Immature natural killer cell (primary cell): ENCODE measurements at regions not wholly inside any gene's neighbourhood (a gene's known extent, or its start where the extent isn't known, plus 50 kb on each side); places are given as distances from the start of the nearest gene placed in this dataset.
"Not testable (repeated sequence)": the region's sequence is repeated elsewhere in the genome, so short reads cannot be mapped to it uniquely, and the experiment has no call there.

Source experiments
- DNase-seq, 3 donors: peaks; one replicate each; pipeline ENCODE4 v3.0.0; 2022; ENCODE audit warnings: mixed read lengths in 1 of 3
- H3K27ac Mint-ChIP-seq, 6 donors: one replicate each; pipeline ENCODE4 v1.8.0; 2020; ENCODE audit warnings: mixed read lengths in 6 of 6, mild to moderate bottlenecking in 5 of 6, inconsistent platforms in 4 of 6, moderate library complexity in 3 of 6
- H3K27me3 Mint-ChIP-seq, 3 donors: one replicate each; pipeline ENCODE4 v1.8.0; 2020 to 2021; ENCODE audit warnings: low read depth in 3 of 3, mild to moderate bottlenecking in 3 of 3, mixed read lengths in 3 of 3, moderate library complexity in 3 of 3, inconsistent platforms in 1 of 3
- H3K36me3 Mint-ChIP-seq, 3 donors: one replicate each; pipeline ENCODE4 v1.8.0; 2020; ENCODE audit warnings: mixed read lengths in 3 of 3, inconsistent platforms in 2 of 3, mild to moderate bottlenecking in 2 of 3
- H3K4me1 Mint-ChIP-seq, 2 donors: one replicate each; pipeline ENCODE4 v1.8.0; 2020; ENCODE audit warnings: inconsistent platforms in 2 of 2, mild to moderate bottlenecking in 2 of 2, mixed read lengths in 2 of 2, moderate library complexity in 1 of 2
- H3K4me3 Mint-ChIP-seq, 5 donors: one replicate each; pipeline ENCODE4 v1.8.0; 2020; ENCODE audit warnings: mild to moderate bottlenecking in 5 of 5, mixed read lengths in 5 of 5, inconsistent platforms in 3 of 5, moderate library complexity in 3 of 5
- H3K9me3 Mint-ChIP-seq, 6 donors: one replicate each; pipeline ENCODE4 v1.8.0; 2020; ENCODE audit warnings: mild to moderate bottlenecking in 6 of 6, mixed read lengths in 6 of 6, inconsistent platforms in 4 of 6, moderate library complexity in 3 of 6

DNA sequence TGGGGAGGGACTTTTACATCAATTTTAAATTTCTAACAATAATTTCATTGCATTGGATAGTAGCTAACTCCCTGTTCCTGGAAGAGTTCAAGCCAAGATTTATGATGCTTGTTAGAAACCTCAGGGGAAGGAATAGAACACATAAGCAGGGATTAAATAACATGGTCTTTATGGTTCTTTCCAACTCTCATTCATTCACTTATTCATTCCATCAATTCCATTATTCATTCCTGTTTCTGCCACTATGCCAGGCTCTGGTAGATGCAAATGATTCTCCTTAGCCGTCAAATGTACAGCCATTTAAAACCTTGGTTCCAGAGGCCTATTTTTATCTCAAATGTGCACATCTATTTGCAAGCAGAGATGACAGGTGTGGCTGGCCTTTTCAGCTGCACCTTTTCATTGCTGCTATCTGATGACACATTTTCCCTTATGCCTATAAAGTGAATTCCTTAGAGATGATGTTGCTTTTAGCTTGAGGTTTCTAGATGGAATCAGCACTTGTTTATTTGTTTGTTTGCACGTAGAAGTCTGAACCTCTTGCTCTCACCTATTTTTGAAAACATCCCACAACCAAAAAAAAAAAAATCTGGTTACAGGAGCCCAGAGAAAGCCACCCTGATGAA, 205.7 kb upstream of the IGFBP3 start:
- H3K27ac Mint-ChIP-seq, result no peak overlapping the region
- H3K36me3 Mint-ChIP-seq, result no peaks in the 10 kb centered on the region
- no peak for DNase-seq
- H3K9me3 Mint-ChIP-seq, result peaks cover 0 to 6% (median 0%) of the 10 kb centered on the region in 6 donors
- no peaks in the 10 kb centered on the region for H3K4me1 Mint-ChIP-seq
- H3K4me3 Mint-ChIP-seq, result no peak overlapping the region
- H3K27me3 Mint-ChIP-seq, result peaks cover 0 to 3% (median 2%) of the 10 kb centered on the region in 3 donors

GRCh38 chr7:46123756-46124343, 202.8 kb upstream of the IGFBP3 start:
- no peak for DNase-seq
- Mint-ChIP-seq H3K36me3 (no peaks in the 10 kb centered on the region), H3K27ac (no peak overlapping the region)

DNA sequence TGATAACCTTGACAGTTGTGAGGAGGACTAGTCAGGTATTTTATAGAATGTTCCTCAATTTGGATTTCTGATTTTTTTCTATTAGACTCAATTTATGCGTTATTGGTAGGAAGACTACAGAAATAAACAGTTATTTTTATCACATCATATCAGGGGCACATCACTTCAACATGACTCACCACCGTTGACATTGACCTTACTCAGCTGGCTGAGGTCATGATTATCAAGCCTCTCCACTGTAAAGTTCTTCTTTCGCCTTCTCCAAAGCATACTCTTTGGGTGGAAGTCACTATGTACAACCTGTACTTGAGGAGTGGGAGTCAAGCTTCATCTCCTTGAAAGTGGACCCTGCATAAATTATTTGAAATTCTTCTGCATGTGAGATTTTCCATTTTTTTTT, 194.3 kb upstream of the IGFBP3 start:
- H3K4me1 Mint-ChIP-seq, result no peaks in the 10 kb centered on the region
- no peak for DNase-seq
- H3K27ac Mint-ChIP-seq, result no peak overlapping the region
- no peak overlapping the region for H3K4me3 Mint-ChIP-seq
- H3K9me3 Mint-ChIP-seq, result peaks cover 0 to 11% (median 1%) of the 10 kb centered on the region in 6 donors
- no peaks in the 10 kb centered on the region for H3K36me3 Mint-ChIP-seq
- H3K27me3 Mint-ChIP-seq, result peaks cover 3 to 4% (median 3%) of the 10 kb centered on the region in 3 donors

More at GRCh38 chr7:46123756-46124343, 202.8 kb upstream of the IGFBP3 start:
- Mint-ChIP-seq H3K4me1 (no peaks in the 10 kb centered on the region), H3K4me3 (no peak overlapping the region), H3K27me3 (peaks cover 0 to 3% (median 0%) of the 10 kb centered on the region in 3 donors), H3K9me3 (peaks cover 0 to 7% (median 0%) of the 10 kb centered on the region in 6 donors)

GRCh38 chr7:46109437-46109836, 188.4 kb upstream of the IGFBP3 start:
- Mint-ChIP-seq H3K9me3 (peaks cover 0 to 4% (median 2%) of the 10 kb centered on the region in 6 donors), H3K27ac (no peak overlapping the region), H3K36me3 (no peaks in the 10 kb centered on the region), H3K4me3 (no peak overlapping the region), H3K27me3 (peaks cover 3 to 4% (median 3%) of the 10 kb centered on the region in 3 donors), H3K4me1 (no peaks in the 10 kb centered on the region)
- no peak for DNase-seq

- Mint-ChIP-seq H3K4me1 (no peaks in the 10 kb centered on the region), H3K4me3 (no peak overlapping the region), H3K36me3 (no peaks in the 10 kb centered on the region), H3K27me3 (peaks cover 3 to 4% (median 3%) of the 10 kb centered on the region in 3 donors), H3K9me3 (peaks cover 0 to 4% (median 2%) of the 10 kb centered on the region in 6 donors), H3K27ac (no peak overlapping the region)
- DNase-seq, result no peak
Measured at GRCh38 chr7:46108272-46108671, 187.2 kb upstream of the IGFBP3 start.

- no peaks in the 10 kb centered on the region for H3K36me3 Mint-ChIP-seq
- peaks cover 3 to 4% (median 3%) of the 10 kb centered on the region in 3 donors for H3K27me3 Mint-ChIP-seq
- peaks cover 0 to 4% (median 2%) of the 10 kb centered on the region in 6 donors for H3K9me3 Mint-ChIP-seq
- no peak overlapping the region for H3K4me3 Mint-ChIP-seq
- H3K27ac Mint-ChIP-seq, result no peak overlapping the region
- no peaks in the 10 kb centered on the region for H3K4me1 Mint-ChIP-seq
- DNase-seq, result no peak
Measured at GRCh38 chr7:46107610-46108217, 186.6 kb upstream of the IGFBP3 start.

- peaks cover 0 to 3% (median 0%) of the 10 kb centered on the region in 3 donors for H3K27me3 Mint-ChIP-seq
- H3K9me3 Mint-ChIP-seq, result peaks cover 0 to 4% (median 0%) of the 10 kb centered on the region in 6 donors
- H3K4me3 Mint-ChIP-seq, result no peak overlapping the region
- no peaks in the 10 kb centered on the region for H3K36me3 Mint-ChIP-seq
- no peak overlapping the region for H3K27ac Mint-ChIP-seq
- no peak for DNase-seq
- H3K4me1 Mint-ChIP-seq, result no peaks in the 10 kb centered on the region
Measured at GRCh38 chr7:46100521-46100920, 179.4 kb upstream of the IGFBP3 start.

DNA sequence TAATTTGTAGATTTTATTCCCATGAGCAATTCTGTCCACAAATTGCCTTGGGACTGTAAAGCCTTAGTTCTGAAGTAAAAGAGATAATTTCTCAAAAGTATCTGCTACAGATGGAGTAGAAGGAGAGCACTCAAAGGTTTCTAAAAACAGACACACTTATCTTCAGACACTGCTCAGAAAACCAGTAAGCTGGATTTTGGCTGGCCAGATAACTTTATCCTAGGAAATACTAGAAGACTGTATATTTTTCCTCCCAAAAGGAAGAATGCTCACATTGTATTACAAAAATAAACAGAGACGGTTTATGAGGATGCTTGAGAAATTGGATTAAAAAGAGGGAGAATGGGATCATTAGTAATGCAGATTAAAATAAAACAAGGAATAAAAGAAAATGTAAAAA, 178.0 kb upstream of the IGFBP3 start:
- DNase-seq, result no peak
- Mint-ChIP-seq H3K4me3 (no peak overlapping the region), H3K27ac (no peak overlapping the region), H3K4me1 (no peaks in the 10 kb centered on the region), H3K9me3 (peaks cover 0 to 4% (median 0%) of the 10 kb centered on the region in 6 donors), H3K36me3 (no peaks in the 10 kb centered on the region), H3K27me3 (peaks cover 0 to 3% (median 0%) of the 10 kb centered on the region in 3 donors)

GRCh38 chr7:46091071-46091470, 170.0 kb upstream of the IGFBP3 start:
- Mint-ChIP-seq H3K4me1 (no peaks in the 10 kb centered on the region), H3K27me3 (peaks cover 0 to 6% (median 5%) of the 10 kb centered on the region in 3 donors), H3K4me3 (no peak overlapping the region), H3K27ac (no peak overlapping the region), H3K36me3 (no peaks in the 10 kb centered on the region), H3K9me3 (peaks cover 0 to 20% (median 3%) of the 10 kb centered on the region in 6 donors)
- DNase-seq, result no peak

GRCh38 chr7:46089281-46089680, 168.2 kb upstream of the IGFBP3 start:
- H3K9me3 Mint-ChIP-seq, result peaks cover 0 to 20% (median 4%) of the 10 kb centered on the region in 6 donors
- no peak overlapping the region for H3K4me3 Mint-ChIP-seq
- H3K36me3 Mint-ChIP-seq, result no peaks in the 10 kb centered on the region
- no peak overlapping the region for H3K27ac Mint-ChIP-seq
- no peak for DNase-seq
- no peaks in the 10 kb centered on the region for H3K4me1 Mint-ChIP-seq
- H3K27me3 Mint-ChIP-seq, result peaks cover 0 to 8% (median 6%) of the 10 kb centered on the region in 3 donors

- H3K9me3 Mint-ChIP-seq, result peaks cover 0 to 17% (median 5%) of the 10 kb centered on the region in 6 donors
- not testable (repeated sequence) for H3K27me3 Mint-ChIP-seq, DNase-seq, H3K36me3 Mint-ChIP-seq, H3K27ac Mint-ChIP-seq, H3K4me1 Mint-ChIP-seq, H3K4me3 Mint-ChIP-seq
Measured at GRCh38 chr7:46088486-46088885, 167.4 kb upstream of the IGFBP3 start.

- H3K4me1 Mint-ChIP-seq, result no peaks in the 10 kb centered on the region
- DNase-seq, result no peak
Measured at GRCh38 chr7:46080595-46081159, 159.6 kb upstream of the IGFBP3 start.

GRCh38 chr7:46079421-46079820, 158.3 kb upstream of the IGFBP3 start:
- no peak for DNase-seq
- Mint-ChIP-seq H3K4me1 (no peaks in the 10 kb centered on the region), H3K27ac (no peak overlapping the region), H3K4me3 (no peak overlapping the region), H3K36me3 (no peaks in the 10 kb centered on the region), H3K9me3 (peaks cover 0 to 9% (median 3%) of the 10 kb centered on the region in 6 donors), H3K27me3 (peaks cover 0 to 5% (median 0%) of the 10 kb centered on the region in 3 donors)

More at GRCh38 chr7:46080595-46081159, 159.6 kb upstream of the IGFBP3 start:
- Mint-ChIP-seq H3K4me3 (no peak overlapping the region), H3K27ac (no peak overlapping the region), H3K36me3 (no peaks in the 10 kb centered on the region), H3K27me3 (peaks cover 0 to 6% (median 0%) of the 10 kb centered on the region in 3 donors), H3K9me3 (peaks cover 0 to 9% (median 3%) of the 10 kb centered on the region in 6 donors)

DNA sequence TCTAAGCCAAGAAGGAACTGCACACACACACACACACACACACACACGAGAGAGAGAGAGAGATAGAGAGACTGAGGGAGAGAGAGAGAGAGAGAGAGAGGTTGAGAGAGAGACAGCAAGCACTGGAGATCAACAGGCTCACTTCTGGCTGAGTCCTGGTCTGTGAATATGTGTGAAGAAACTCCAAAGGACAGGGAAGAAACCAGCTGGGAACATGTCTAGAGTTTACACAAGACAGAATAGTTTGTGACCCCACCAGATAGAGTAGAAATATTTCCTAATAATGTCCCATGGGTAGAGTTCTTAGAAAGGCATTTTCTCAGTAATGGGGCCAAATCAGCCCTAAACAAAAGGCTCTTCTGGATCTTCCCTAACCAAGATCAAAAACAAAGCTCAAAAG, 155.5 kb upstream of the IGFBP3 start:
- H3K4me3 Mint-ChIP-seq, result no peak overlapping the region
- H3K36me3 Mint-ChIP-seq, result no peaks in the 10 kb centered on the region
- no peak overlapping the region for H3K27ac Mint-ChIP-seq
- H3K4me1 Mint-ChIP-seq, result no peaks in the 10 kb centered on the region
- H3K27me3 Mint-ChIP-seq, result peaks cover 0 to 3% (median 0%) of the 10 kb centered on the region in 3 donors
- no peak for DNase-seq
- peaks cover 0 to 9% (median 3%) of the 10 kb centered on the region in 6 donors for H3K9me3 Mint-ChIP-seq
